Astrocyte of the cerebellum (primary cell): ENCODE measurements at regions not wholly inside any gene's neighbourhood (a gene's known extent, or its start where the extent isn't known, plus 50 kb on each side); places are given as distances from the start of the nearest gene placed in this dataset.

Experiments
- DNase-seq: peaks from one replicate; pipeline ENCODE4 v3.0.0-alpha.2; 2011; ENCODE audit warnings: low read depth
- H3K4me3 ChIP-seq: 2 replicates; pipeline ENCODE4 v1.5.1; 2011; ENCODE audit warnings: mild to moderate bottlenecking, low read depth, low read length, moderate library complexity
- CTCF ChIP-seq: IDR thresholded peaks from 2 replicates; pipeline ENCODE4 v1.5.1; 2012; ENCODE audit warnings: low read length, low read depth, moderate library complexity, mild to moderate bottlenecking; ENCODE audit errors: missing control alignments
- in situ Hi-C: cut with HindIII; loops from 2 replicates; pipeline ENCODE4 v1.10.0; 2017; ENCODE audit warnings: low sequenced_read_pairs

DNA sequence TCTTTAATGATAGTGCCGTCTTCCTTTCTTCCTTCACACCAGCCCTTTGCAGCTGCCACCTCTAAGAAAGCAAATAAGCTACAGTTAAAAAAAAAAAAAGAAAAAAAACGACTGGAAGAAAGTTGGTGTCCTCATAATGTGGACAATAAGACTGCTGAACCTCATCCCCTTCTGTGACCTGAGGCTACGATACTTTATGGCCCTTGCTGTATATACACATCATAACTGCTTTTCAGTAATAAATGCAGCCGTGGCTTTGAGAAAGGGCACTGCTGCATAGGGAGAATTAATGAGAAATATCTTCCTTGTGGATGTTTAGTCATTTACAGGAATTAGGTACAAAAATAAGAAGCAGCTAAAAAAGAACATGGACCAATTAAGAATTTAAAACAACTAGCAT lies 333.8 kb upstream of the ADGRL2 start:
- no peak for TF ChIP-seq CTCF
- no peak for DNase-seq
- H3K4me3 ChIP-seq = no peak overlapping the region
- in situ Hi-C loops = no loop called here

DNA sequence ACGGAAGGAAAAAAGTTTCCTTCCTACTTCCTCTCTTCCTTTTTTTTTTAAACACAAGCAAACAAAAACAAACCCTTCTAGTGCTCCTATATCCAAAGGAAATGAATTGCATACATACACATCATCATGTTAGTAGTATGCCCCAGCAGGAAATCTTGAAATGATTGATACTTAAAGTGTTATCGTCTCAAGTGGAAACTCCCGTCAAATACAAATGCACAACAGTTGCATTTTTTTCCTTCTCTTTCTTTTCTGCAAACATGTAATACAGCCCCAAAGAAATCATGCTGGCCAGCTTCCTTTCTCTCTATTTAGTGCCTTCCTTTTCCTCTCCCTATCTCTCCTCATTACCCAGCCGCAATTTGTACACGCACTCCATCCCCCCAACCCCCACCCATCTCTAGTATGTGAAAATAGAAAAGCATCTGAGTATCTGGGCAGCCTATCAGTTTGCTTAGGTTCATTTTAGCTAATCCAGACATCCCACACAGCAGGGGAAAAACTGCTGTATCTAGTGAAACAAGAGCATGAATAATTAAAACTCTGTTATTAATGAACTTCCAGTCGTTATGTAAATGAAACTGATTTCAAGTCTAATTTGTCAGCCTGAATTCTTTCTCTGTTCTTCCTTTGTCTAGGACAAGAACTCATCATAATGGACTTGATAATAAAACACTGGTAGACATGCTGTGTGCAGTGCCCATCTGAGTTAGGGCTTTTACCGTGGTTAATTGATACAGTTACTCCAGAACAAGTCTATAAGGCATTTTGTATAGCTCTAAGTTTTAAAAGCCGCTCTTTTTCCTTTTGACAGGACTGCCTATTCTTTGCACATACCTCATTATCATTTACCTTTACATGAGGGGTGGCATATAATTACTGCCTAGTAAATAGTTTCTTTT lies 336.5 kb upstream of the ADGRL2 start:
- no peak for DNase-seq
- in situ Hi-C loops = no loop called here
- no peak overlapping the region for H3K4me3 ChIP-seq
- TF ChIP-seq CTCF = no peak

GRCh38 chr1:81459043-81459442 lies 341.7 kb upstream of the ADGRL2 start:
- no peak for DNase-seq
- no peak overlapping the region for H3K4me3 ChIP-seq
- TF ChIP-seq CTCF = no peak
- in situ Hi-C loops = no loop called here

GRCh38 chr1:81458186-81458585 lies 342.5 kb upstream of the ADGRL2 start:
- no peak overlapping the region for H3K4me3 ChIP-seq
- in situ Hi-C loops = no loop called here
- no peak for DNase-seq
- TF ChIP-seq CTCF = no peak

GRCh38 chr1:81455481-81455880 lies 345.3 kb upstream of the ADGRL2 start:
- no peak for DNase-seq
- TF ChIP-seq CTCF = no peak
- no peak overlapping the region for H3K4me3 ChIP-seq
- in situ Hi-C loops = no loop called here

GRCh38 chr1:81453971-81454370 lies 346.8 kb upstream of the ADGRL2 start:
- no peak for TF ChIP-seq CTCF
- in situ Hi-C loops = no loop called here
- H3K4me3 ChIP-seq = no peak overlapping the region
- DNase-seq = no peak
